Neural cell (in vitro differentiated cells): ENCODE measurements at regions not wholly inside any gene's neighbourhood (a gene's known extent, or its start where the extent isn't known, plus 50 kb on each side); places are given as distances from the start of the nearest gene placed in this dataset.

Source experiments
- H2AFZ ChIP-seq: fragments of 200-600, 300-800 bp; sonication (generic), shearing (Covaris generic); 2 replicates; pipeline ENCODE4 v1.6.0; 2014; ENCODE audit warnings: low read depth, mild to moderate bottlenecking, antibody characterized with exemption, low read length, moderate library complexity
- H3F3A ChIP-seq: fragments of 200-600 bp; shearing (Covaris generic); 2 replicates; pipeline ENCODE4 v1.6.1; 2016; ENCODE audit warnings: mild to moderate bottlenecking, moderate library complexity, mixed read lengths, antibody characterized with exemption, low read length; ENCODE audit not compliant: insufficient read depth, poor library complexity, severe bottlenecking
- H3K27ac ChIP-seq: fragments of 200-600, 300-800 bp; sonication (generic), shearing (Covaris generic); 2 replicates; pipeline ENCODE4 v1.5.1; 2014; ENCODE audit warnings: mild to moderate bottlenecking, low read length, moderate library complexity
- H3K27me3 ChIP-seq: fragments of 300-800, 200-600 bp; sonication (generic), shearing (Covaris generic); 2 replicates; pipeline ENCODE4 v1.6.0; 2014; ENCODE audit warnings: mild to moderate bottlenecking, low read depth, low read length, moderate library complexity; ENCODE audit not compliant: insufficient read depth
- H3K36me3 ChIP-seq: fragments of 300-800, 200-600 bp; sonication (generic), shearing (Covaris generic); 2 replicates; pipeline ENCODE4 v1.5.1; 2014; ENCODE audit warnings: mild to moderate bottlenecking, antibody characterized with exemption, low read length, moderate library complexity; ENCODE audit not compliant: insufficient read depth
- H3K4me2 ChIP-seq: fragments of 300-800, 200-600 bp; sonication (generic), shearing (Covaris generic); 2 replicates; pipeline ENCODE4 v1.6.0; 2014; ENCODE audit warnings: mild to moderate bottlenecking, low read length
- H3K4me3 ChIP-seq: fragments of 300-800, 200-600 bp; sonication (generic), shearing (Covaris generic); 2 replicates; pipeline ENCODE4 v1.5.1; 2014; ENCODE audit warnings: mild to moderate bottlenecking, low read length, moderate library complexity
- H3K79me2 ChIP-seq: fragments of 200-600 bp; shearing (Covaris generic); replicated peaks from 2 replicates; pipeline ENCODE4 v1.6.0; 2014; ENCODE audit warnings: mild to moderate bottlenecking, low read length, moderate library complexity; ENCODE audit not compliant: insufficient read depth
- H3K9ac ChIP-seq: fragments of 300-800, 200-600 bp; sonication (generic), shearing (Covaris generic); 2 replicates; pipeline ENCODE4 v1.6.1; 2016; ENCODE audit warnings: mild to moderate bottlenecking, low read length, mixed read lengths
- H3K9me2 ChIP-seq: fragments of 200-600 bp; shearing (Covaris generic); 2 replicates; pipeline ENCODE4 v1.6.1; 2016; ENCODE audit warnings: mild to moderate bottlenecking, low read length, mixed read lengths; ENCODE audit not compliant: insufficient read depth
- H3K9me3 ChIP-seq: fragments of 200-600, 300-800 bp; sonication (generic), shearing (Covaris generic); 2 replicates; pipeline ENCODE4 v1.6.1; 2016; ENCODE audit warnings: mild to moderate bottlenecking, mixed run types, low read length, moderate library complexity, mixed read lengths
- H4K20me1 ChIP-seq: fragments of 200-600 bp; shearing (Covaris generic); 2 replicates; pipeline ENCODE4 v1.6.1; 2016; ENCODE audit warnings: mild to moderate bottlenecking, mixed run types; ENCODE audit not compliant: insufficient read depth
- EP300 ChIP-seq: fragments of 450-650 bp; conservative IDR thresholded peaks from 2 replicates; pipeline ENCODE4 v1.6.1; 2014; ENCODE audit warnings: antibody characterized with exemption, mild to moderate bottlenecking, moderate library complexity; ENCODE audit not compliant: poor library complexity, severe bottlenecking
- MXI1 ChIP-seq: fragments of 450-650 bp; conservative IDR thresholded peaks from 2 replicates; pipeline ENCODE4 v1.6.1; 2014; ENCODE audit warnings: antibody characterized with exemption, mild to moderate bottlenecking; ENCODE audit not compliant: poor library complexity, severe bottlenecking
- POLR2AphosphoS5 ChIP-seq: IDR thresholded peaks from 2 replicates; pipeline ENCODE4 v1.6.1; 2012
- SMC3 ChIP-seq: fragments of 450-650 bp; conservative IDR thresholded peaks from 2 replicates; pipeline ENCODE4 v1.6.1; 2014; ENCODE audit warnings: antibody characterized with exemption, mild to moderate bottlenecking, moderate library complexity; ENCODE audit not compliant: poor library complexity
- TAF1 ChIP-seq: IDR thresholded peaks from 2 replicates; pipeline ENCODE4 v1.6.1; 2012; ENCODE audit warnings: low read depth
- TF ChIP-seq, protein P1 (sequence below): fragments of 450-650 bp; IDR thresholded peaks from 2 replicates; pipeline ENCODE4 v1.5.1; 2014; ENCODE audit warnings: antibody characterized with exemption, mild to moderate bottlenecking, moderate library complexity; ENCODE audit not compliant: poor library complexity, severe bottlenecking
- TF ChIP-seq, protein P2 (sequence below): IDR thresholded peaks from 2 replicates; pipeline ENCODE4 v1.6.1; 2012; ENCODE audit warnings: borderline replicate concordance

DNA sequence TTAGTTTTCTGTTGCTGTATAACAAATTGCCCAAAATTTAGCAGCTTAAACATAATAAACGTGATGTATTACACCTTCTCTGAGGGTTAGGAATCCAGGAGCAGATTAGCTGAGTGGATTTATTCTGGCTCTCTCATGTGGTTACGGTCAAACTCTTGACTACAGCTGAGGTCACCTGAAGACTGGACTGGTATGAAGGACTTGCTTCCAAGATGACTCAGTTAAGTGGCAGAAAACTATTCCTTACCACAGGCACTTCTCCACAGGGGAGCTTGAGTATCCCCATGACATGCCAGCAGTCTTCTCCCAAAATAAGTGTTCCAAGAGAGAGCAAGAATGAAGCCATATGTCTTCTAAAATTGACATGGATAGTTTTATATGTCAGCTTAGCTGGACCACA, 957.2 kb upstream of the GHITM start:
- H3K27ac ChIP-seq = no peak overlapping the region
- no peaks in the 10 kb centered on the region for H3K79me2 ChIP-seq
- H3K36me3 ChIP-seq = no peaks in the 10 kb centered on the region
- no peak overlapping the region for H2AFZ ChIP-seq
- H4K20me1 ChIP-seq = no peaks in the 10 kb centered on the region
- no peaks in the 10 kb centered on the region for H3F3A ChIP-seq
- H3K4me2 ChIP-seq = no peak overlapping the region
- no peaks in the 10 kb centered on the region for H3K9me3 ChIP-seq
- no peaks in the 10 kb centered on the region for H3K9me2 ChIP-seq
- TF ChIP-seq, protein P1, sequence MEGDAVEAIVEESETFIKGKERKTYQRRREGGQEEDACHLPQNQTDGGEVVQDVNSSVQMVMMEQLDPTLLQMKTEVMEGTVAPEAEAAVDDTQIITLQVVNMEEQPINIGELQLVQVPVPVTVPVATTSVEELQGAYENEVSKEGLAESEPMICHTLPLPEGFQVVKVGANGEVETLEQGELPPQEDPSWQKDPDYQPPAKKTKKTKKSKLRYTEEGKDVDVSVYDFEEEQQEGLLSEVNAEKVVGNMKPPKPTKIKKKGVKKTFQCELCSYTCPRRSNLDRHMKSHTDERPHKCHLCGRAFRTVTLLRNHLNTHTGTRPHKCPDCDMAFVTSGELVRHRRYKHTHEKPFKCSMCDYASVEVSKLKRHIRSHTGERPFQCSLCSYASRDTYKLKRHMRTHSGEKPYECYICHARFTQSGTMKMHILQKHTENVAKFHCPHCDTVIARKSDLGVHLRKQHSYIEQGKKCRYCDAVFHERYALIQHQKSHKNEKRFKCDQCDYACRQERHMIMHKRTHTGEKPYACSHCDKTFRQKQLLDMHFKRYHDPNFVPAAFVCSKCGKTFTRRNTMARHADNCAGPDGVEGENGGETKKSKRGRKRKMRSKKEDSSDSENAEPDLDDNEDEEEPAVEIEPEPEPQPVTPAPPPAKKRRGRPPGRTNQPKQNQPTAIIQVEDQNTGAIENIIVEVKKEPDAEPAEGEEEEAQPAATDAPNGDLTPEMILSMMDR = no peak
- TF ChIP-seq POLR2AphosphoS5 (no peak), TAF1 (no peak), SMC3 (no peak), EP300 (no peak), MXI1 (no peak)
- H3K9ac ChIP-seq = no peak overlapping the region
- H3K4me3 ChIP-seq = no peak overlapping the region
- no peaks in the 10 kb centered on the region for H3K27me3 ChIP-seq

DNA sequence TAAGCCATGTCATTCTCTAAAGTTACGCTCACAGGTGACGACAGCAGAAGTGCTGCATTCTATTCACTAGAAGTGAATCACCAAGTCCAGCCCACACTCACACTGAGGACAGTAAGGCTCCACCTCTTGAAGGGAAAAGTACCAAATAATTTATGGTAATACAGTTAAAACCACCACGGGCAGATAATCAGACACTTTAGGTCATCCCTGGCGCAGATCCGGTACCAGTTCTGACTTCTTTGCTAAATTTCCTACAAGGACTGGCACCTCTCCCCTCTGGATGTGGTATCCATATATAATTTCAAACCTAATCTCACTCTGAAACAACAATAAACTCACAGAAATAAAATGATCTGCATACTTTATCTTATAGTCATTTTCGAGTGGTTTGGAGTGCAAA, 954.7 kb upstream of the GHITM start:
- H3K79me2 ChIP-seq = no peaks in the 10 kb centered on the region
- H3F3A ChIP-seq = no peaks in the 10 kb centered on the region
- H4K20me1 ChIP-seq = no peaks in the 10 kb centered on the region
- no peak for TF ChIP-seq EP300
- H3K27ac ChIP-seq = no peak overlapping the region
- no peak overlapping the region for H3K9ac ChIP-seq
- no peaks in the 10 kb centered on the region for H3K9me2 ChIP-seq
- H3K4me2 ChIP-seq = no peak overlapping the region
- H3K4me3 ChIP-seq = no peak overlapping the region
- no peaks in the 10 kb centered on the region for H3K36me3 ChIP-seq
- H3K27me3 ChIP-seq = no peaks in the 10 kb centered on the region
- no peaks in the 10 kb centered on the region for H3K9me3 ChIP-seq
- H2AFZ ChIP-seq = no peak overlapping the region

DNA sequence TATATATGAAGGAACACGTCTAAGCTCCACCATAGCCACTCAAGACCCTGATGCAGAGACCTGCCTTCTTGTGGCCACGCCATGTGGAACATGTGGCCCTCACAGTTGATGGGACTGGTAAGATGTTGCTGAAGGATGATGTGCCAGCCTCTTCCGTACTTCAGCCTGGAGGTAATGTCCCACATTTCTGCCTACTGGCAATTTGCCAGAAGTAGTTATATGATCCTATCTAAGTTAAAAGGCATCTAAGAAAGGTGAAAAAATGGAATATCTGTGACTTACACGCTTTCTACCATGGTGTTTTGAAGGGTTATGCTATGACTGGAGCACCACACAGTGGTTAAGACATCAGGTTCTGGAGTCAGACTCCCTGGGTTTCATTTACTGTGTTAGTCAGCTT, 948.7 kb upstream of the GHITM start:
- Histone ChIP-seq H3K9me2 (no peaks in the 10 kb centered on the region), H3K27me3 (no peaks in the 10 kb centered on the region), H3F3A (no peaks in the 10 kb centered on the region), H3K27ac (no peak overlapping the region), H3K79me2 (no peaks in the 10 kb centered on the region), H3K36me3 (no peaks in the 10 kb centered on the region), H3K4me3 (no peak overlapping the region), H3K4me2 (no peak overlapping the region), H2AFZ (no peak overlapping the region), H4K20me1 (no peaks in the 10 kb centered on the region), H3K9me3 (no peaks in the 10 kb centered on the region), H3K9ac (no peak overlapping the region)
- TF ChIP-seq MXI1 (no peak), EP300 (no peak), POLR2AphosphoS5 (no peak)
- TF ChIP-seq, protein P1 = no peak
- TF ChIP-seq, protein P2, sequence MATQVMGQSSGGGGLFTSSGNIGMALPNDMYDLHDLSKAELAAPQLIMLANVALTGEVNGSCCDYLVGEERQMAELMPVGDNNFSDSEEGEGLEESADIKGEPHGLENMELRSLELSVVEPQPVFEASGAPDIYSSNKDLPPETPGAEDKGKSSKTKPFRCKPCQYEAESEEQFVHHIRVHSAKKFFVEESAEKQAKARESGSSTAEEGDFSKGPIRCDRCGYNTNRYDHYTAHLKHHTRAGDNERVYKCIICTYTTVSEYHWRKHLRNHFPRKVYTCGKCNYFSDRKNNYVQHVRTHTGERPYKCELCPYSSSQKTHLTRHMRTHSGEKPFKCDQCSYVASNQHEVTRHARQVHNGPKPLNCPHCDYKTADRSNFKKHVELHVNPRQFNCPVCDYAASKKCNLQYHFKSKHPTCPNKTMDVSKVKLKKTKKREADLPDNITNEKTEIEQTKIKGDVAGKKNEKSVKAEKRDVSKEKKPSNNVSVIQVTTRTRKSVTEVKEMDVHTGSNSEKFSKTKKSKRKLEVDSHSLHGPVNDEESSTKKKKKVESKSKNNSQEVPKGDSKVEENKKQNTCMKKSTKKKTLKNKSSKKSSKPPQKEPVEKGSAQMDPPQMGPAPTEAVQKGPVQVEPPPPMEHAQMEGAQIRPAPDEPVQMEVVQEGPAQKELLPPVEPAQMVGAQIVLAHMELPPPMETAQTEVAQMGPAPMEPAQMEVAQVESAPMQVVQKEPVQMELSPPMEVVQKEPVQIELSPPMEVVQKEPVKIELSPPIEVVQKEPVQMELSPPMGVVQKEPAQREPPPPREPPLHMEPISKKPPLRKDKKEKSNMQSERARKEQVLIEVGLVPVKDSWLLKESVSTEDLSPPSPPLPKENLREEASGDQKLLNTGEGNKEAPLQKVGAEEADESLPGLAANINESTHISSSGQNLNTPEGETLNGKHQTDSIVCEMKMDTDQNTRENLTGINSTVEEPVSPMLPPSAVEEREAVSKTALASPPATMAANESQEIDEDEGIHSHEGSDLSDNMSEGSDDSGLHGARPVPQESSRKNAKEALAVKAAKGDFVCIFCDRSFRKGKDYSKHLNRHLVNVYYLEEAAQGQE = no peak
